ENCODE measurements at regions not wholly inside any gene's neighbourhood (a gene's known extent, or its start where the extent isn't known, plus 50 kb on each side); places are given as distances from the start of the nearest gene placed in this dataset.

DNA sequence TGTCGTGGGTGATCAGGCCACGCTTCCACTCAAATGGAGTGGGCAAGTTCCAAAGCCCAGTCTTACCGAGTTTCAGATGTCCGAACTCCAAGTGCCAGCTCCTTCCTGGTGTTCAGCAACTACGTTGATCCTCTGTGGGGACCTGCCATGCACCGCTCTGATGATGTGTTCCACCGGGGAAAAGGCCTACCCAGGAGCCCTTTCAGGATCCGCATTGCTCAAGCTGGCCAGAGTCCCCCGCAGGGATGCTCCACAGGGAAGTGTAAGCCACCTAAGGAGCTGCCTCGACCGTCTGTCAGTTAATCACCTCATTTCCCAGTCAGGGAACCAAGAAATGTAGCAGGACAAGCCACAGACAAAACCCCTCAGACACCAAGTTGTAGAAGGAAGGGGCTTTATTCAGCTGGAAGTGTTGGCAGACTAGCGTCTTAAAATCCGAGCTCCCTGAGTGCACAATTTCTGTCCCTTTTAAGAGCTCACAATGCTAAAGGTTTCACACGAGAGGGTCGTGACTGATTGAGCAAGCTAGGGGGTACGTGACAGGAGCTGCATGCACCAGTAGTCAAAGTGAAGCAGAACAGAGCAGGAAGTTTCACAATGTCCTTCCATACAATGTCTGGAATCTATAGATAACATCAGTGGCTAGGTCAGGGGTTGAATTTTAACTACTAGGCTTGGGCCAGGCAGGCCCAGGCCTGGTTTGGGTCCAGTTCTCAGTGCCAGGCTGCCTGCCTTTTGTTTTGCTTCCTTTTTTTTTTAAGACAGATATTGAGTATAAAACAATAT is 126.2 kb upstream of the ZDHHC15 start:
- TF ChIP-seq, protein P1, sequence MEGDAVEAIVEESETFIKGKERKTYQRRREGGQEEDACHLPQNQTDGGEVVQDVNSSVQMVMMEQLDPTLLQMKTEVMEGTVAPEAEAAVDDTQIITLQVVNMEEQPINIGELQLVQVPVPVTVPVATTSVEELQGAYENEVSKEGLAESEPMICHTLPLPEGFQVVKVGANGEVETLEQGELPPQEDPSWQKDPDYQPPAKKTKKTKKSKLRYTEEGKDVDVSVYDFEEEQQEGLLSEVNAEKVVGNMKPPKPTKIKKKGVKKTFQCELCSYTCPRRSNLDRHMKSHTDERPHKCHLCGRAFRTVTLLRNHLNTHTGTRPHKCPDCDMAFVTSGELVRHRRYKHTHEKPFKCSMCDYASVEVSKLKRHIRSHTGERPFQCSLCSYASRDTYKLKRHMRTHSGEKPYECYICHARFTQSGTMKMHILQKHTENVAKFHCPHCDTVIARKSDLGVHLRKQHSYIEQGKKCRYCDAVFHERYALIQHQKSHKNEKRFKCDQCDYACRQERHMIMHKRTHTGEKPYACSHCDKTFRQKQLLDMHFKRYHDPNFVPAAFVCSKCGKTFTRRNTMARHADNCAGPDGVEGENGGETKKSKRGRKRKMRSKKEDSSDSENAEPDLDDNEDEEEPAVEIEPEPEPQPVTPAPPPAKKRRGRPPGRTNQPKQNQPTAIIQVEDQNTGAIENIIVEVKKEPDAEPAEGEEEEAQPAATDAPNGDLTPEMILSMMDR (IDR thresholded peaks at IDR 0.05; ENCODE audit: low read length): no peak
- TF ChIP-seq EZH2 (IDR thresholded peaks at IDR 0.05; ENCODE audit: borderline replicate concordance, low read length): no peak

Measured in OCI-LY1 (cell line).